NCI-H2227 (cell line): ENCODE measurements at regions not wholly inside any gene's neighbourhood (a gene's known extent, or its start where the extent isn't known, plus 50 kb on each side); places are given as distances from the start of the nearest gene placed in this dataset.
"Not testable (repeated sequence)": the region's sequence is repeated elsewhere in the genome, so short reads cannot be mapped to it uniquely, and the experiment has no call there.

Source experiments
- DNase-seq: peaks from one replicate; lab custom pipeline; 2025; ENCODE audit not compliant: unreplicated experiment; lab: John Stamatoyannopoulos, UW

DNA sequence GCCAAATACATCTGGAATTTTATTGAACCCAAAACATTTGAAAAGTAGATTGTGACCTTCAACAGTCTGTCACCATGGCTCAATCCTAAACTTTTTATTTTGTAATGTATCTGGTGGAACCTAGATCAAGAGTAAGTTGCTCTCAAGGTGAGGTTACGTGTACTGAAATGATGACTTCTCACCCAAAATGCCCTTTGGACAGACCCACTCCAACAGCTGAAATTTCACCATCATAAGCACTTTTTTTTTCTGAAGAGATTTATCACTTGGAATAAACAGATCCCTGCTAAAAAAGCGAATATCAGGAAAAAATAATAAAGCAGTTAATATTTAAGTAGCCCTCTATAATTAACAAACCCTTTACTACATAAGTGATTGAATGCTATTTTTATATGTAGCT is 155.0 kb upstream of the FBXL7 start:
- no peak for DNase-seq

DNA sequence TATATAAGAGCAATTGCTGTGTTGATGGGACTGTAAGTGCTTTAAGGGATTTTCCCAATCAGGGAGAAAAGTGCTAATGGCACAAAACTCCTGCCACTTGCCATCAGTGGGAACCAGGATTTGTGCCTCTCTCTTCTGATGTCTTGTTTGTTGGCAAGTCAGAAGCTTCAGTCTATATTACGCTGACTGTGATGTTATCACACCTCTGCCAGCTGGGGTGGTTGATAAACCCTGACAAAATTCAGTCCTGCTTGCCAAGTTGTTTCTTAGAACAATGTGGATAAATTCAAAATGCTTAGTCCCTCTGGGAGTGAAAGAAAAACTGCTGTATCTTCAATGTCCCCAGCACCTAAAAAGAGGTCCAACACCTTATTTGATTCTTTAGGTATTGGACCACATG is 161.4 kb upstream of the FBXL7 start:
- no peak for DNase-seq

- no peak for DNase-seq
Observed at GRCh38 chr5:15334551-15335266, 165.3 kb upstream of the FBXL7 start.

GRCh38 chr5:15333091-15333490 is 166.9 kb upstream of the FBXL7 start:
- DNase-seq = no peak

GRCh38 chr5:15326932-15327331 is 173.0 kb upstream of the FBXL7 start:
- no peak for DNase-seq

GRCh38 chr5:15326471-15326870 is 173.5 kb upstream of the FBXL7 start:
- DNase-seq = no peak

GRCh38 chr5:15322421-15322820 is 177.6 kb upstream of the FBXL7 start:
- DNase-seq = no peak

- no peak for DNase-seq
Observed at GRCh38 chr5:15321776-15322175, 178.2 kb upstream of the FBXL7 start.

GRCh38 chr5:15320871-15321270 is 179.1 kb upstream of the FBXL7 start:
- no peak for DNase-seq

DNA sequence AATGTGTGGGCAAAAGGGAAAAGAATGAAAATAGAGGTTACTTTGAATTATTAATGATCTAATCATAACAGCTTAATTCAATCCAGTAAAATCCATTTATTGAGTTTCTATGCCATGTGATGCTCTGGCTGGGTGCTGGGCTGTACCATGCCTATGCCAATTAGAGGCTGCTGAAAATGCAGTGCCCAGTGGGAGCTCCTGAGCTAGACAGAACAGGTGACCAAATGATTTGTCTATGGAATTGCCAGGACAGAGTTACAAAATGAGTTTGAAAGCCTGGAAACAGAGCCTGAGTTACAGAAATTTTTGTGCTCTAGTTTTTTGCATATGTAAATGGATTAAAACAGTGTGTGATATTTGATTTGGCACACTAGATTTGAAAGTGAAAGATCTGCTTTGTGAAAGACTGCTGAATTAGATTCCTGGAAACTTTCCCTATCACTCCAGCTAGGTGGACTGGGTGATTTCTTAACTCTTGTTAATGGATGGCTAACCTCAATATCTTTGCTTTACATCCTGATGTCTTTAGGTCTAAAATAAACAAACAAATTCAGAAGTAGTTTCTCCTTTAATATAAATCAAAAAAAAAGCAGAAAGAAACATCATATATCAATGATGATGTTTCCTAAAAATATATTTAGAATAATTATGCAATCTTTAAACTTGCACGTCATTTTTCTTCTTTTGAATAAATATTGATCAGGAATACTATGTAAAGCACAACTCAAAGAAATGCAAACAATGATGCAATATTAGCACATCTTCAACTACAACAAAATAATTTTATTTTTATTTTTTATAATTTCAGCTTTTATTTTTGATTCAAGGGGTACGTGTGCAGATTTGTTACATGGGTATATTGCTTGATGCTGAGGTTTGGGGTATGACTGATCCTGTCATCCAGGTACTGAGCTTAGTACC is 194.8 kb upstream of the FBXL7 start:
- no peak for DNase-seq

DNA sequence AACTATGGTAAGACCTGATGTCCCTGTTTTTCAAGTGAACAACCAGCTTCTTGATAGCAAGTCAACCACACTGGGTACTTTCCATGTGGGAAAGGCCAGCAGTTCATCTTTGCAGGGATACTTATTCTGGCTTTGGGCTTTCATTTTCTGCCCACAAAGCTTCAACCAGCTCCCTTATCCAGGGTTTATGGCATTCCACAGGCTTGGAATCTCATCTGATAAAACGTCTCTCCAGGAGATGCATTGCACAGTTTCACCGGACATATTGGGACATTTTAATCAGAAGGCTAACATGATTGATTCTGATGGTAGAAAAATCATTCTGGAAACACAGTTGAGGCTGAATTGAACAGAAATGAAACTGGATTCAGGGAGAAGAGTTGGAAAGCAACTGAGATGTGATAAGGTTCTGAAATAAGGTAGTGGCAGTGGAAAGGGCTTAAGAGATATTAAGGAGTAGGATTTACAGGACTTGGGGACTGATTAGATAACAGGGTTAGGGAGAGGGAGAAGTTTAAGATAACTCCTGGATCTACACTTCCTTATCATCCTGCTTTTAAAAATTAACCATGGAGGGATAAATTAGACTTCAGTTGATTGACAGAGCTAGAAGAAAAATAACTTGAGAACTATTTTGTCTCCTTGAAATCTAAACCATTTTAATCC is 195.8 kb upstream of the FBXL7 start:
- DNase-seq = no peak

GRCh38 chr5:15300141-15300540 is 199.8 kb upstream of the FBXL7 start:
- DNase-seq = no peak

- no peak for DNase-seq
Observed at GRCh38 chr5:15290953-15291352, 209.0 kb upstream of the FBXL7 start.

- DNase-seq = no peak
Observed at GRCh38 chr5:15286650-15287049, 213.3 kb upstream of the FBXL7 start.

DNA sequence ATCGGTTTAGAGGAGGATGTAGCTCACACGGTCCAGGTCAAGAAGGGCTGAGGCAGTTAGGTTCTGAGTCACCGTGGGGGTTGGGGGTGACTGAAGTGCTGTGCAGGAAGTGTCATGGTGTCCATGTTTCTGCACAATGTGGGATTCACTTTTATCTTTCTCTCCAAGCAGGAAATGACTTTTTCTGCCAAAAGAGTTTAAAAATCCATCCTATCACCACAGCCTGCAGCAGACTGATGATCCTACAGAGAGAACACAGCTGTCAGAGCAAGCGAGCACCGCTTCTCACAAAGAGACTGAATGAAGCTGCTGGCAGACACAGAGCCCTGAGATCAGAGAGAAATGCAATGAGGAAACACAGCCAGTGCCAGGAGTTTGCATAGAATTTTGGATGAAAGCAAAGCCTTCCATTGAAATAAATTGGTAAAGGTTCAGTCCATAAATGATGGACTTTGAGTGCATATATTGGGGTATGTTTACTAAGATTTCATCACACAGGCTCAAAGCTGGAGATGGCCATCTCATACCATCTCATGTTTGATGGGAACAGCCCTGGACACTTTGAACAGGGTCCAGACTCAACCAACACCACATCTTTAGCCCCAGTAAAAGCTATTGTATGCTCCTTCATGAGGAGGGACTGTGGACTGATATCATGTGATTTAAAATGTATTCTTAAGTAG is 213.9 kb upstream of the FBXL7 start:
- DNase-seq = no peak

GRCh38 chr5:15284706-15285105 is 215.3 kb upstream of the FBXL7 start:
- DNase-seq = no peak

- DNase-seq = no peak
Observed at GRCh38 chr5:15283076-15283475, 216.9 kb upstream of the FBXL7 start.

- no peak for DNase-seq
Observed at GRCh38 chr5:15282611-15283010, 217.4 kb upstream of the FBXL7 start.

- DNase-seq = not testable (repeated sequence)
Observed at GRCh38 chr5:15271596-15271995, 228.4 kb upstream of the FBXL7 start.

DNA sequence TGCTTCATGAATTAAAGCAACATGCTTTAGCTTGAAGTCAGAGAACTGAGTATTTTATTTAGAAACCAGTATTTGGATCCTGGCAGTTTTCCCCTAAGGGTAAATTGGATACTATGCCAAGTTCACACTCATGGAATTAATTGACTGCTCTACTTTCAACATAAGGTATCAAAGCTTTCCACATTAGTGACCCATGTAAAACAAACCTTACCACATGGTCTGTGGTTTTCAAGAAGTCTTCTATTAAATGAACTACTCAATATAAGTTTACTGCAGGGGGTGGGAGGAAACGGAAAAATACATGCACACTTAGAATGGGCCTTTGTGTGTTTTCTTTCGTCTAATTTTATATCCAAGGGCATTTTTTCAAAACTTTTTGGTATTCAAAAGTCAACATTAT is 232.0 kb upstream of the FBXL7 start:
- no peak for DNase-seq

DNA sequence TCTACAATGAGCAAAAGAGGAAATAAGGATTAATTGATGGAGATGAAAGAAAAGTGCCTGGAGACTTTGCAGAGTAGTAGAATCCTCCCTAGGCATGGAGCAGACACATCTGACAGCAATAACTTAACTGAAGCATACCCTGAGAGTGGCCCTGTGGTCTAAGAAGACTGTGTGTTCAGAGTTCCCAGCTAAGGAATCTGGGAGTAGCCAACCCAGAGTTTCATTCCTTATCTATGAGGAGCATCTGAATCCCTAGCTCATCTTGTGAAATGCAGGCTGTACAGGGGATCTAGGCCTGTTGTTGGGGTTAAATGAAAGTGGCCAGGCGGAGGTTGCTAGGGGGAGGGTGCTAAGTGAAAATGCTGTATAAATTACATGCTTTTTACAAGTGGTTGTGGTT is 233.1 kb upstream of the FBXL7 start:
- DNase-seq = no peak
